Activated CD8-positive, alpha-beta T cell treated with anti-CD3 and anti-CD28 coated beads for 36 hours (primary cell): ENCODE measurements at regions not wholly inside any gene's neighbourhood (a gene's known extent, or its start where the extent isn't known, plus 50 kb on each side); places are given as distances from the start of the nearest gene placed in this dataset.

Experiments used
- ATAC-seq: fragments of 200-7000 bp; cut with Tn5 transposase; one replicate; pipeline ENCODE4 v1.10.0; 2021; ENCODE audit warnings: mild to moderate bottlenecking, moderate library complexity
- CTCF ChIA-PET: fragments of 350-600 bp; sonication (Branson Sonifier 250); formaldehyde crosslinking; loops from one replicate; lab custom pipeline; 2021; ENCODE audit warnings: antibody characterized with exemption; lab: Charles Lee
- POLR2A ChIA-PET: fragments of 350-600 bp; sonication (Branson Sonifier 250); formaldehyde crosslinking; loops from one replicate; lab custom pipeline; 2021; ENCODE audit warnings: antibody characterized with exemption; lab: Charles Lee
- DNase-seq: peaks from one replicate; pipeline ENCODE4 v3.0.0-alpha.2; 2020
- H3K27ac Mint-ChIP-seq: one replicate; pipeline ENCODE4 v1.8.0; 2021; ENCODE audit warnings: mild to moderate bottlenecking, mixed read lengths
- H3K27me3 Mint-ChIP-seq: one replicate; pipeline ENCODE4 v1.8.0; 2021; ENCODE audit warnings: mixed read lengths
- H3K36me3 Mint-ChIP-seq: one replicate; pipeline ENCODE4 v1.8.0; 2021; ENCODE audit warnings: low read depth, mixed read lengths
- H3K4me1 Mint-ChIP-seq: one replicate; pipeline ENCODE4 v1.8.0; 2021; ENCODE audit warnings: low read depth, mixed read lengths
- H3K4me3 Mint-ChIP-seq: one replicate; pipeline ENCODE4 v1.8.0; 2021; ENCODE audit warnings: mild to moderate bottlenecking, moderate library complexity, mixed read lengths
- H3K9me3 Mint-ChIP-seq: one replicate; pipeline ENCODE4 v1.8.0; 2021; ENCODE audit warnings: mixed read lengths
- intact Hi-C: fragments of 100-400 bp; cut with micrococcal nuclease; formaldehyde crosslinking; loops from one replicate; pipeline ENCODE4 v1.10.0; 2022
- TF ChIP-seq, protein P1 (sequence below): fragments of 200-600 bp; IDR thresholded peaks from one replicate; pipeline ENCODE4 v1.8.0; 2022; ENCODE audit warnings: antibody characterized with exemption, mild to moderate bottlenecking

- H3K4me1 Mint-ChIP-seq = no peaks in the 10 kb centered on the region
- H3K36me3 Mint-ChIP-seq = no peaks in the 10 kb centered on the region
- no peak overlapping the region for H3K4me3 Mint-ChIP-seq
- POLR2A ChIA-PET = no interaction called here
- peaks cover 2% of the 10 kb centered on the region for H3K27me3 Mint-ChIP-seq
- intact Hi-C loops = no loop called here
- TF ChIP-seq, protein P1, sequence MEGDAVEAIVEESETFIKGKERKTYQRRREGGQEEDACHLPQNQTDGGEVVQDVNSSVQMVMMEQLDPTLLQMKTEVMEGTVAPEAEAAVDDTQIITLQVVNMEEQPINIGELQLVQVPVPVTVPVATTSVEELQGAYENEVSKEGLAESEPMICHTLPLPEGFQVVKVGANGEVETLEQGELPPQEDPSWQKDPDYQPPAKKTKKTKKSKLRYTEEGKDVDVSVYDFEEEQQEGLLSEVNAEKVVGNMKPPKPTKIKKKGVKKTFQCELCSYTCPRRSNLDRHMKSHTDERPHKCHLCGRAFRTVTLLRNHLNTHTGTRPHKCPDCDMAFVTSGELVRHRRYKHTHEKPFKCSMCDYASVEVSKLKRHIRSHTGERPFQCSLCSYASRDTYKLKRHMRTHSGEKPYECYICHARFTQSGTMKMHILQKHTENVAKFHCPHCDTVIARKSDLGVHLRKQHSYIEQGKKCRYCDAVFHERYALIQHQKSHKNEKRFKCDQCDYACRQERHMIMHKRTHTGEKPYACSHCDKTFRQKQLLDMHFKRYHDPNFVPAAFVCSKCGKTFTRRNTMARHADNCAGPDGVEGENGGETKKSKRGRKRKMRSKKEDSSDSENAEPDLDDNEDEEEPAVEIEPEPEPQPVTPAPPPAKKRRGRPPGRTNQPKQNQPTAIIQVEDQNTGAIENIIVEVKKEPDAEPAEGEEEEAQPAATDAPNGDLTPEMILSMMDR = no peak
- CTCF ChIA-PET = interaction anchor here (2.3 kb wide), 1 partner anchor 9 kb away, joined by 6 read pairs; no protein-coding TSS in a partner anchor
- H3K27ac Mint-ChIP-seq = no peak overlapping the region
- H3K9me3 Mint-ChIP-seq = no peaks in the 10 kb centered on the region
- no peak for DNase-seq
- ATAC-seq = no peak
Measured at GRCh38 chr18:78017869-78018268, 768.2 kb downstream of the GALR1 start.

DNA sequence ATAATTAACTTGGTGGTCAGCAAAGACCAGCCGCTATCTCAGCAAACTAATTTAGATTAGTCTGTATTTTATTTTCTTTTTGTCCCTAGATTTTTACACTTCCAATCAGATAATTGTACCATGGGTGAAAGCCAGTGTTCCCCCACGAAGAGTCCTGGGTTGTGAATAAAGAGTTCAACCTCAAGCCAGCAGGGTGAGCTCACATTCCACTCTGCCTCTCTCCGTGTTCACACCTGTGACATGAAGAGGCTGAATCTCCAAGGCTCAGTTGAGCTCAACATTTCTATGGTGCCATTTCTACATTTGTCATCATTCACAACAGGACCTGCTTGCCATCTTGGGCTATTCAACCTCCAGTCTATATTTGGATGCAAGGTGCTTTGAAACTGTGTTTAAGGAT is 771.5 kb downstream of the GALR1 start:
- Mint-ChIP-seq H3K4me3 (no peak overlapping the region), H3K9me3 (no peaks in the 10 kb centered on the region), H3K27me3 (no peaks in the 10 kb centered on the region), H3K27ac (no peak overlapping the region), H3K36me3 (no peaks in the 10 kb centered on the region), H3K4me1 (no peaks in the 10 kb centered on the region)
- intact Hi-C loops = no loop called here
- ATAC-seq (no peak), DNase-seq (no peak)
- ChIA-PET CTCF (no interaction called here), POLR2A (no interaction called here)
- TF ChIP-seq, protein P1 = no peak

GRCh38 chr18:78031589-78031988 is 781.9 kb downstream of the GALR1 start:
- Mint-ChIP-seq H3K36me3 (no peaks in the 10 kb centered on the region), H3K27me3 (no peaks in the 10 kb centered on the region), H3K4me3 (no peak overlapping the region), H3K9me3 (no peaks in the 10 kb centered on the region), H3K4me1 (no peaks in the 10 kb centered on the region), H3K27ac (no peak overlapping the region)
- TF ChIP-seq, protein P1 = no peak
- ChIA-PET CTCF (interaction anchor here (0.6 kb wide), 1 partner anchor 9 kb away, joined by 3 read pairs; no protein-coding TSS in a partner anchor), POLR2A (no interaction called here)
- ATAC-seq (no peak), DNase-seq (no peak)
- intact Hi-C loops = no loop called here

DNA sequence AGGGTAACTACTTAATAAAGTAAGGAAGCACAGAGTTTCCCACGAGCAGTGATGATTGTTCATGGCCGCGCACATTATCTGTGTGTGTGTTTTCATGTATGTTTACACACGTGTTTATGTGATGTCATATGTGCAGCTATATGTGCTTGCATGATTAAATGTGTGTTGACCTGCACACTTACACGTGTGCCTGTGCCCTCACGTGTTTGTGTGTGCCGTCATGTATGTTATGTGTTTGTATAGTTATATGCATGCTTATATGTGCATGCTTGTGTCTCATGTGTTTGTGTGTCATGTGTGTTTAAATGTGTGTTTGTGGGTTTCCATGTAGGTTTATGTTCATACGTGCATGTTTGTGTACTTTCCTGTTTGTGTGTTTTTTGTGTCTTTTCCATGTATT is 782.3 kb downstream of the GALR1 start:
- Mint-ChIP-seq H3K27ac (no peak overlapping the region), H3K4me1 (no peaks in the 10 kb centered on the region), H3K36me3 (no peaks in the 10 kb centered on the region), H3K27me3 (no peaks in the 10 kb centered on the region), H3K9me3 (no peaks in the 10 kb centered on the region), H3K4me3 (no peak overlapping the region)
- intact Hi-C loops = no loop called here
- TF ChIP-seq, protein P1 = no peak
- ATAC-seq = no peak
- ChIA-PET CTCF (no interaction called here), POLR2A (no interaction called here)
- DNase-seq = no peak

- TF ChIP-seq, protein P1 = no peak
- H3K9me3 Mint-ChIP-seq = no peaks in the 10 kb centered on the region
- H3K36me3 Mint-ChIP-seq = no peaks in the 10 kb centered on the region
- DNase-seq = no peak
- no peak overlapping the region for H3K27ac Mint-ChIP-seq
- H3K4me3 Mint-ChIP-seq = no peak overlapping the region
- no peak for ATAC-seq
- no peaks in the 10 kb centered on the region for H3K4me1 Mint-ChIP-seq
- POLR2A ChIA-PET = no interaction called here
- CTCF ChIA-PET = no interaction called here
- H3K27me3 Mint-ChIP-seq = no peaks in the 10 kb centered on the region
- intact Hi-C loops = no loop called here
Measured at GRCh38 chr18:78032574-78032973, 782.9 kb downstream of the GALR1 start.
